Heart left ventricle (tissue), 16 donors: ENCODE measurements at regions not wholly inside any gene's neighbourhood (a gene's known extent, or its start where the extent isn't known, plus 50 kb on each side); places are given as distances from the start of the nearest gene placed in this dataset.

Source experiments
- ATAC-seq, 4 donors: fragments of 200-7000 bp; cut with Tn5 transposase; one replicate each; pipeline ENCODE4 v1.9.1; 2020 to 2022; ENCODE audit warnings: moderate library complexity in 4 of 4, mild to moderate bottlenecking in 3 of 4, moderate number of reproducible peaks in 1 of 4
- DNase-seq, 5 donors: peaks; one replicate each; pipeline ENCODE4 v3.0.0-alpha.2; 2020
- H3K27ac ChIP-seq, 12 donors: fragments of 200-600 bp; sonication (generic) in 4 of 12; one replicate each; pipeline versions ENCODE4 v1.5.0 to v1.8.0; 2016 to 2022; ENCODE audit warnings: mild to moderate bottlenecking in 2 of 12
- H3K27me3 ChIP-seq, 9 donors: fragments of 200-600 bp; sonication (generic) in 2 of 9; one replicate each; pipeline versions ENCODE4 v1.5.1 to v1.8.0; 2016 to 2022; ENCODE audit warnings: mild to moderate bottlenecking in 3 of 9
- H3K36me3 ChIP-seq, 9 donors: fragments of 200-600 bp; sonication (generic) in 2 of 9; one replicate each; pipeline versions ENCODE4 v1.5.0 to v1.8.0; 2018 to 2022; ENCODE audit warnings: mild to moderate bottlenecking in 2 of 9
- H3K4me1 ChIP-seq, 12 donors: fragments of 200-600 bp; sonication (generic) in 4 of 12; one replicate each; pipeline versions ENCODE4 v1.5.0 to v1.8.0; 2016 to 2022; ENCODE audit warnings: mild to moderate bottlenecking in 3 of 12
- H3K4me3 ChIP-seq, 12 donors: fragments of 200-600 bp; sonication (generic) in 4 of 12; one replicate each; pipeline versions ENCODE4 v1.5.0 to v1.8.0; 2017 to 2022; ENCODE audit warnings: mild to moderate bottlenecking in 9 of 12, moderate library complexity in 4 of 12
- H3K9me3 ChIP-seq, 12 donors: fragments of 200-600 bp; sonication (generic) in 4 of 12; one replicate each; pipeline versions ENCODE4 v1.5.0 to v1.8.0; 2016 to 2022; ENCODE audit warnings: mild to moderate bottlenecking in 1 of 12
- CTCF ChIP-seq, 12 donors: fragments of 200-600 bp; sonication (generic) in 4 of 12; IDR thresholded peaks; one replicate each; pipeline versions ENCODE4 v1.5.0 to v1.8.0; 2018 to 2022; ENCODE audit warnings: antibody characterized with exemption in 12 of 12, mild to moderate bottlenecking in 5 of 12
- POLR2A ChIP-seq, 2 donors: fragments of 450-650 bp; IDR thresholded peaks; one replicate each; pipeline ENCODE4 v1.6.1; 2017; ENCODE audit warnings: antibody characterized with exemption in 2 of 2, mild to moderate bottlenecking in 2 of 2, moderate library complexity in 2 of 2
- WGBS, 4 donors: extraction: QIAGEN DNeasy Blood & Tissue Kit in 2 of 4; methylation state at CpG; one replicate each; pipeline versions ENCODE4 v1.1.5 to v1.1.7; 2013 to 2018; 5-methylcytosine and 5-hydroxymethylcytosine counted together
- intact Hi-C, 10 donors: fragments of 100-400 bp; cut with DNase I; formaldehyde crosslinking; loops; one replicate each; pipeline versions ENCODE4 v1.11.1 to v1.14.2; 2022
- donor health status: ischemic (EF 13 %, LVEDD 7.1; RV severe dilation, severe dysfunction).
- donor health status: healthy with polysubstance abuse.
- donor health status: DM: no; HTN: yes; CAD: no.
- donor health status: DM: no; HTN: no; CAD: no.
- donor health status: ischemic (EF 25% LVEDD 6.9; RV normal size, moderate dysfunction).
- donor health status: ischemic (EF 25% LVEDD 5.7; RV mildly dilated, moderate dysfunction).
- donor health status: healthy.
- donor health status: DM: yes; HTN: yes; CAD: no.
- donor health status: ischemic (EF 35%, LVEDD 5.7; RV mildly dilated, moderate dysfunction).
- donor health status: nonischemic (EF 11% LVEDD 7.7; RV severe dilation, severe dysfunction).
- donor health status: DM: yes; HTN: yes; CAD: no.
- donor health status: PGD.
- donor health status: ischemic (EF 29% LVEDD 5.4; RV normal size, mild dysfunction).
- donor health status: nonischemic (EF 23%, LVEDD 6.1; RV moderate dilation, normal function).

- Histone ChIP-seq H3K27ac (no peak overlapping the region), H3K27me3 (peaks cover 0 to 12% (median 0%) of the 10 kb centered on the region in 9 donors), H3K4me1 (no peaks in the 10 kb centered on the region), H3K9me3 (peaks cover 0 to 7% (median 0%) of the 10 kb centered on the region in 12 donors), H3K4me3 (no peak overlapping the region), H3K36me3 (no peaks in the 10 kb centered on the region)
- intact Hi-C loops: loop anchor here in 1 of 10 donors (10.0 kb wide), 1 partner anchor 65 kb away; no protein-coding TSS in a partner anchor
- no peak for TF ChIP-seq POLR2A (IDR thresholded peaks at IDR 0.05)
- TF ChIP-seq CTCF (IDR thresholded peaks at IDR 0.05): no peak
- DNase-seq (no peak), ATAC-seq (no peak)
- 68 to 78% (median 75%) methylated on average over 12 of the region's 12 CpGs for WGBS, 4 donors
Measured at GRCh38 chr20:21839982-21840381, 134.5 kb downstream of the PAX1 start.

DNA sequence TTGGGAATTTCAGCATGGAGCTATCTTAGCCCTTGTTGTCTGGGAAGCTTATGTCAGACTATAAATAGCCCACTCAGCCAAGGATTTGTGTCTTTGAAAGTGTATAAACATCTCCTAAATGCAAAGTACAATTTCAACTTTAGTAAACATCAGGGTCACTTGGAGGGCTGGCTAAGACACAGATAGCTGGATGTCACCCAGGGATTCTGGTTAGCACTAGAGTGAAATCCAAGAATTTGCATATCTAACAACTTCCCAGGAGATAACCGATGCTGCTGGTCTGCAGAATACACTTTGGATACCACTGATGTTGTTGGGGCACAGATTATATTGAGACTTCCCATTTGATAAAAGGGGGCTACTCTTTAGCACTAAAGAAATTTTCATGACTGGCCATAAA lies 130.9 kb downstream of the PAX1 start:
- Histone ChIP-seq H3K27ac (no peak overlapping the region), H3K4me3 (no peak overlapping the region), H3K27me3 (peaks cover 0 to 17% (median 0%) of the 10 kb centered on the region in 9 donors), H3K9me3 (no peaks in the 10 kb centered on the region), H3K4me1 (no peaks in the 10 kb centered on the region), H3K36me3 (no peaks in the 10 kb centered on the region)
- WGBS, 4 donors: 8 to 20% (median 14%) methylated on average over 1 of the region's 1 CpG
- TF ChIP-seq POLR2A (IDR thresholded peaks at IDR 0.05): no peak
- TF ChIP-seq CTCF (IDR thresholded peaks at IDR 0.05): no peak
- intact Hi-C loops: no loop called here
- ATAC-seq: no peak
- no peak for DNase-seq

DNA sequence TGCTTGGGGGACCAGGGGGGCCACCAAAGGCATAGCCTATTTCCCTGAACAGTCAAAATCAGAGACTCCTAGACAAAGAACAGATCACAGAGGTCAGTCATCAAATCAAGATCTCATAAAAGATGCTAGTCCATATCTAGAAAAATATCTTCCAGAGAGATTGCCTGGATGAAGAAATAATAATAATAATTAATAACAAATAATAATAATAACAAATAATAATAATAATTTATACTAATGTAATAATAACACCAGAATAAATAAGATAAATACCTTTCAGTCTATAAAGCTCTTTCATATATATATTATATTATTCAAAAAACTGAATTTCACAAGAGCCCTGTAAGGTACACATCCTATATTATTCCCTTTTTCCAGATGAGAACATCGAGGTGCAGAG lies 129.6 kb downstream of the PAX1 start:
- TF ChIP-seq POLR2A (IDR thresholded peaks at IDR 0.05) (no peak), CTCF (IDR thresholded peaks at IDR 0.05) (no peak)
- Histone ChIP-seq H3K27ac (no peak overlapping the region), H3K9me3 (no peaks in the 10 kb centered on the region), H3K27me3 (peaks cover 0 to 17% (median 0%) of the 10 kb centered on the region in 9 donors), H3K4me3 (no peak overlapping the region), H3K36me3 (no peaks in the 10 kb centered on the region), H3K4me1 (no peaks in the 10 kb centered on the region)
- intact Hi-C loops: no loop called here
- ATAC-seq: no peak
- WGBS, 4 donors: 73 to 83% (median 82%) methylated on average over 1 of the region's 1 CpG
- DNase-seq: no peak

DNA sequence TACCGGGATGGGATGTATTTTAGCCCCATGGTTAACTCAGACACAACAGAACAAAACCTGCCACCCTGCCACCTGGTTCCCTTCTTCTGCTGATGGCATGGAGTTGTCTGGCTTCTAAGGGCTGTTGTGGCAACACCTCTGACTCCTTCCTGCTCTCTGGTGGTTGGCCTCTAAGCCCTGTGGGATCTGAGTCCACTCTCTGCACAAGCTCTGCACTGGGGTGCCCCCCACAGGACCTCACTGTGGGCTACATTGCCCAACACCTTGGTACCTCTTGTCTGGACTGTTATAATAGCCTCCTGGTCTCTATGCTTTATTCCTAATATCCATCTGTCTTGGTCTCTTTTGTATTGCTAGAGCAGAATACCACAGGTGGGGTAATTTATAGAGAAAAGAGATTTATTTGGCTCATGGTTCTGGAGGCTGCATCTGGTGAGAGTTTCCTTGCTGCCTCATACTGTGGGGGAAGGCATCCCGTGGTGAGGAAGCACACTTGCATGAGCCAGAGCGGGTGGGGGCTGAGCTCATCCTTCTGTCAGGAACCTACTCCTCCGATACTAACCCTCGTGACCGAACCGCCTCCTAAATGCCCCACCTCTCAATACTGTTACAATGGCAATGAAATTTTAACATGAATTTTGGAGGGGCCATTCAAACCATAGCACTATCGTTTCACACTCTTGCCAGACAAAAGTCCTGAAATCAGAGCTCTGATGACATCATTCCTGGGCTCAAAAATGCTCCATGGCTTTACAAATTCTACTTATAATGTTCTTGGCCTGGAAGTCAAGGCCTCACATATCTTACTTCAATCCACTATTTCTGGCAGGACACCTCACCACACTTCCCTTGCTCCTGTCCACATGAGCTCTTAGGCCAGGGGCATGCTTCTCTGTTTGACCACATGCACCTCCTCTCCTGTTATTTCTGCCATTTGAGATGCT lies 127.2 kb downstream of the PAX1 start:
- H3K36me3 ChIP-seq: no peaks in the 10 kb centered on the region
- H3K27ac ChIP-seq: no peak overlapping the region
- TF ChIP-seq POLR2A (IDR thresholded peaks at IDR 0.05): no peak
- no peak for TF ChIP-seq CTCF (IDR thresholded peaks at IDR 0.05)
- DNase-seq (no peak), ATAC-seq (no peak)
- H3K9me3 ChIP-seq: no peaks in the 10 kb centered on the region
- H3K4me1 ChIP-seq: no peaks in the 10 kb centered on the region
- H3K27me3 ChIP-seq: peaks cover 0 to 17% (median 0%) of the 10 kb centered on the region in 9 donors
- intact Hi-C loops: no loop called here
- WGBS, 4 donors: 67 to 73% (median 69%) methylated on average over 8 of the region's 8 CpGs
- H3K4me3 ChIP-seq: no peak overlapping the region
